Suprapubic skin (tissue), 4 donors: ENCODE measurements at regions not wholly inside any gene's neighbourhood (a gene's known extent, or its start where the extent isn't known, plus 50 kb on each side); places are given as distances from the start of the nearest gene placed in this dataset.

Experiments
- POLR2A ChIP-seq, 2 donors: fragments of 450-650 bp; IDR thresholded peaks; one replicate each; pipeline ENCODE4 v1.6.1; 2017; ENCODE audit warnings: antibody characterized with exemption in 2 of 2, mild to moderate bottlenecking in 2 of 2, moderate library complexity in 2 of 2
- POLR2AphosphoS5 ChIP-seq, 3 donors: sonication (generic); formaldehyde crosslinking; IDR thresholded peaks; one replicate each; pipeline ENCODE4 v1.6.1; 2017; ENCODE audit warnings: antibody characterized with exemption in 3 of 3
- TF ChIP-seq, protein P1 (sequence below), 2 donors: fragments of 200-600 bp in 1 of 2; fragments of 450-650 bp in 1 of 2; sonication (generic) in 1 of 2; IDR thresholded peaks; one replicate each; pipeline ENCODE4 v1.5.1; 2016 to 2019; ENCODE audit warnings: antibody characterized with exemption in 2 of 2, mild to moderate bottlenecking in 1 of 2, moderate library complexity in 1 of 2

DNA sequence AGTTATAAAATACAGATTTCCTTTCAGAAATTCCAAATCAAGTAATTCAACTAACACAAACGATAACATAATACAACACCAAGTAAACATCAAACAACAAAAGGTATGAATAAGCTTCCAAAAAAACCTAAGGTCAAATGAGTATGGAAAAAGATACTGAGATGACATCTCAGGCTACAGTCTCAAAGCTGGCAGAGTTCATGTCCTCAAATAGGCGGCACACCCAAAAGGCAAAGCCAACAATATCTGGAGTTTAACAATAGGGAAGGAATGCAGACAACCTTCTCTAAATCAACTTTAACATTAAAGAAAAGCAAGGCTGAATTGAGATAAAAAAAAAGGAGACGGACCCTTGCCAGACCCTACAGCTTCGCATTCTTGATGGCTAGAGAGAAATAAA, 346.6 kb downstream of the RSL24D1 start:
- TF ChIP-seq, protein P1, sequence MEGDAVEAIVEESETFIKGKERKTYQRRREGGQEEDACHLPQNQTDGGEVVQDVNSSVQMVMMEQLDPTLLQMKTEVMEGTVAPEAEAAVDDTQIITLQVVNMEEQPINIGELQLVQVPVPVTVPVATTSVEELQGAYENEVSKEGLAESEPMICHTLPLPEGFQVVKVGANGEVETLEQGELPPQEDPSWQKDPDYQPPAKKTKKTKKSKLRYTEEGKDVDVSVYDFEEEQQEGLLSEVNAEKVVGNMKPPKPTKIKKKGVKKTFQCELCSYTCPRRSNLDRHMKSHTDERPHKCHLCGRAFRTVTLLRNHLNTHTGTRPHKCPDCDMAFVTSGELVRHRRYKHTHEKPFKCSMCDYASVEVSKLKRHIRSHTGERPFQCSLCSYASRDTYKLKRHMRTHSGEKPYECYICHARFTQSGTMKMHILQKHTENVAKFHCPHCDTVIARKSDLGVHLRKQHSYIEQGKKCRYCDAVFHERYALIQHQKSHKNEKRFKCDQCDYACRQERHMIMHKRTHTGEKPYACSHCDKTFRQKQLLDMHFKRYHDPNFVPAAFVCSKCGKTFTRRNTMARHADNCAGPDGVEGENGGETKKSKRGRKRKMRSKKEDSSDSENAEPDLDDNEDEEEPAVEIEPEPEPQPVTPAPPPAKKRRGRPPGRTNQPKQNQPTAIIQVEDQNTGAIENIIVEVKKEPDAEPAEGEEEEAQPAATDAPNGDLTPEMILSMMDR (IDR thresholded peaks at IDR 0.05): no peak
- TF ChIP-seq POLR2A (IDR thresholded peaks at IDR 0.05): no peak
- no peak for TF ChIP-seq POLR2AphosphoS5 (IDR thresholded peaks at IDR 0.05)
